B cell (primary cell): ENCODE measurements at regions not wholly inside any gene's neighbourhood (a gene's known extent, or its start where the extent isn't known, plus 50 kb on each side); places are given as distances from the start of the nearest gene placed in this dataset.

Source experiments
- ATAC-seq: fragments of 200-7000 bp; cut with Tn5 transposase; one replicate; pipeline ENCODE4 v1.10.0; 2021; ENCODE audit warnings: low read depth, mild to moderate bottlenecking, moderate number of reproducible peaks, moderate library complexity
- CTCF ChIA-PET: fragments of 350-600 bp; sonication (Branson Sonifier 250); formaldehyde crosslinking; loops from one replicate; lab custom pipeline; 2021; ENCODE audit warnings: antibody characterized with exemption, inconsistent platforms; lab: Charles Lee
- POLR2A ChIA-PET: fragments of 350-600 bp; sonication (Branson Sonifier 250); formaldehyde crosslinking; loops from one replicate; lab custom pipeline; 2021; ENCODE audit warnings: antibody characterized with exemption; lab: Charles Lee
- DNase-seq: peaks from one replicate; pipeline ENCODE4 v3.0.0; 2013
- H2AFZ ChIP-seq: 2 replicates; pipeline ENCODE4 v1.6.1; 2012; ENCODE audit warnings: mild to moderate bottlenecking, low read depth, low read length; ENCODE audit not compliant: insufficient read depth, poor library complexity, severe bottlenecking
- H3K27ac ChIP-seq, 2 donors: 1 replicate in 1 of 2; 2 replicates in 1 of 2; pipeline ENCODE4 v1.5.1; 2012 to 2013; ENCODE audit warnings: low read length in 2 of 2, mild to moderate bottlenecking in 2 of 2, moderate library complexity in 1 of 2
- H3K27me3 ChIP-seq, 4 experiments: fragments of 200-600 bp in 1 of 4; sonication (generic) in 1 of 4; replicated peaks in 1 of 4; 1 replicate in 2 of 4; 2 replicates in 2 of 4; pipeline versions ENCODE4 v1.6.1 to v1.7.0; 2013 to 2016; ENCODE audit warnings: low read length in 3 of 4, mild to moderate bottlenecking in 2 of 4, mixed read lengths in 1 of 4, moderate library complexity in 1 of 4; ENCODE audit not compliant: insufficient read depth in 4 of 4, control insufficient read depth in 3 of 4; ENCODE audit errors: control extremely low read depth in 1 of 4
- H3K36me3 ChIP-seq, 2 experiments: replicated peaks in 1 of 2; 1 replicate in 1 of 2; 2 replicates in 1 of 2; pipeline versions ENCODE4 v1.6.1 to v1.7.1; 2013; ENCODE audit warnings: low read length in 1 of 2; ENCODE audit not compliant: insufficient read depth in 2 of 2, control insufficient read depth in 1 of 2; ENCODE audit errors: control extremely low read depth in 1 of 2, extremely low read depth in 1 of 2
- H3K4me1 ChIP-seq, 2 donors: fragments of 200-600 bp in 1 of 2; sonication (generic) in 1 of 2; 1 replicate in 1 of 2; 2 replicates in 1 of 2; pipeline versions ENCODE4 v1.5.1 to v1.6.1; 2013 to 2017; ENCODE audit warnings: low read length in 2 of 2; ENCODE audit not compliant: control insufficient read depth in 2 of 2, insufficient read depth in 2 of 2
- H3K4me2 ChIP-seq: replicated peaks from 2 replicates; pipeline ENCODE3; 2012; ENCODE audit warnings: mild to moderate bottlenecking, low read depth, low read length; ENCODE audit not compliant: poor library complexity, severe bottlenecking
- H3K4me3 ChIP-seq, 5 experiments: fragments of 200-600 bp in 1 of 5; sonication (generic) in 1 of 5; 1 replicate in 3 of 5; 2 replicates in 2 of 5; pipeline versions ENCODE4 v1.5.1 to v1.7.0; 2011 to 2016; ENCODE audit warnings: low read length in 4 of 5, mild to moderate bottlenecking in 4 of 5, low read depth in 2 of 5, control low read depth in 1 of 5, moderate library complexity in 1 of 5; ENCODE audit not compliant: insufficient read depth in 1 of 5; ENCODE audit errors: control extremely low read depth in 1 of 5, extremely low read depth in 1 of 5
- H3K79me2 ChIP-seq: fragments of 200-600 bp; sonication (generic); one replicate; pipeline ENCODE4 v1.6.0; 2016; ENCODE audit warnings: low read length; ENCODE audit not compliant: control insufficient read depth, insufficient read depth
- H3K9ac ChIP-seq: fragments of 200-600 bp; sonication (generic); 2 replicates; pipeline ENCODE4 v1.6.1; 2017; ENCODE audit warnings: mild to moderate bottlenecking, low read length, moderate library complexity
- H3K9me3 ChIP-seq, 3 donors: one replicate each; pipeline versions ENCODE4 v1.6.1 to v1.7.1; 2013; ENCODE audit warnings: low read length in 2 of 3; ENCODE audit not compliant: control insufficient read depth in 2 of 3, insufficient read depth in 1 of 3; ENCODE audit errors: control extremely low read depth in 1 of 3
- H4K20me1 ChIP-seq: 2 replicates; pipeline ENCODE4 v1.6.0; 2012; ENCODE audit warnings: mild to moderate bottlenecking, low read length; ENCODE audit not compliant: insufficient read depth, control insufficient read depth, poor library complexity, severe bottlenecking
- H3K27ac Mint-ChIP-seq: one replicate; pipeline ENCODE4 v1.8.0; 2021; ENCODE audit warnings: mixed read lengths
- H3K27me3 Mint-ChIP-seq: one replicate; pipeline ENCODE4 v1.8.0; 2021; ENCODE audit warnings: mixed read lengths
- H3K4me1 Mint-ChIP-seq: one replicate; pipeline ENCODE4 v1.8.0; 2021; ENCODE audit warnings: mixed read lengths
- H3K4me3 Mint-ChIP-seq: one replicate; pipeline ENCODE4 v1.8.0; 2021; ENCODE audit warnings: mixed read lengths
- H3K9me3 Mint-ChIP-seq: one replicate; pipeline ENCODE4 v1.8.0; 2022; ENCODE audit warnings: mixed read lengths; ENCODE audit not compliant: insufficient read depth
- CTCF ChIP-seq: fragments of 200-600 bp; IDR thresholded peaks from one replicate; pipeline ENCODE4 v1.8.0; 2022; ENCODE audit warnings: antibody characterized with exemption, mild to moderate bottlenecking
- EZH2 ChIP-seq: IDR thresholded peaks from 2 replicates; pipeline ENCODE4 v1.6.1; 2012; ENCODE audit warnings: borderline replicate concordance, low read depth, mild to moderate bottlenecking, moderate library complexity, low read length; ENCODE audit not compliant: insufficient read depth, poor library complexity, severe bottlenecking
- WGBS: methylation state at CpG from one replicate; pipeline ENCODE4 v1.1.5; 2013; ENCODE audit warnings: missing lambda C conversion rate; ENCODE audit not compliant: insufficient coverage; 5-methylcytosine and 5-hydroxymethylcytosine counted together
- intact Hi-C: fragments of 100-400 bp; cut with micrococcal nuclease; formaldehyde crosslinking; loops from one replicate; pipeline ENCODE4 v1.10.0; 2022

DNA sequence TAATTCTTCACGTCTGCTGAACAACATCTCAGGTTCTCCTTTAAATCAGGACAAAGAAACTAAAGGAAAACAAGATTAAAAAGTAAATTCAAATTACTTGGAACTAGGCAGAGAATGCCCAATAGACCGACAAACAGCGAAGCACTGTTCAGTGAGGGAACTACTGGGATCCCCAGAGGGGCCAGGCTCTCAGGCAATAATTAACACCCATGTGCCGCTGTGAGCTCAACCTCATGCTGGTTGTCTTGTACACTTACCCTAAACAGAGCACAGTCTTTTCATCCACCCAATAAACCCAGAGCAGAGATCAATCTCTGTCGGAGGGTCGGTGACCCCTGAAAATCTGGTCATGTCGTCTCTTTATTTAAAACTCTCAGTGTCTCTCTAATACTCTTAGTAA is 229.9 kb upstream of the CRIM1 start:
- intact Hi-C loops: no loop called here
- Mint-ChIP-seq H3K9me3 (no peaks in the 10 kb centered on the region), H3K27ac (no peak overlapping the region), H3K27me3 (no peaks in the 10 kb centered on the region), H3K4me1 (no peaks in the 10 kb centered on the region), H3K4me3 (no peak overlapping the region)
- Histone ChIP-seq H4K20me1 (no peaks in the 10 kb centered on the region), H3K79me2 (no peaks in the 10 kb centered on the region), H3K27me3 (no peaks in the 10 kb centered on the region), H3K9ac (no peak overlapping the region), H3K4me3 (no peak overlapping the region), H3K4me1 (no peaks in the 10 kb centered on the region), H3K9me3 (peaks cover 0 to 10% (median 0%) of the 10 kb centered on the region in 3 donors), H2AFZ (no peak overlapping the region), H3K36me3 (no peaks in the 10 kb centered on the region), H3K27ac (no peak overlapping the region), H3K4me2 (no peak overlapping the region)
- no peak for TF ChIP-seq CTCF
- TF ChIP-seq EZH2: no peak
- DNase-seq: no peak
- POLR2A ChIA-PET: no interaction called here
- 95% methylated on average over 5 of the region's 7 CpGs for WGBS
- ATAC-seq: no peak
- CTCF ChIA-PET: no interaction called here

- Histone ChIP-seq H3K4me2 (no peak overlapping the region), H4K20me1 (no peaks in the 10 kb centered on the region), H3K4me1 (no peaks in the 10 kb centered on the region), H3K27me3 (no peaks in the 10 kb centered on the region), H3K9me3 (peaks cover 0 to 10% (median 0%) of the 10 kb centered on the region in 3 donors), H3K9ac (no peak overlapping the region), H3K36me3 (no peaks in the 10 kb centered on the region), H3K4me3 (no peak overlapping the region), H2AFZ (no peak overlapping the region), H3K79me2 (no peaks in the 10 kb centered on the region), H3K27ac (no peak overlapping the region)
- intact Hi-C loops: no loop called here
- Mint-ChIP-seq H3K4me3 (no peak overlapping the region), H3K27me3 (no peaks in the 10 kb centered on the region), H3K4me1 (no peaks in the 10 kb centered on the region), H3K9me3 (no peaks in the 10 kb centered on the region), H3K27ac (no peak overlapping the region)
- DNase-seq (no peak), ATAC-seq (no peak)
- ChIA-PET CTCF (no interaction called here), POLR2A (no interaction called here)
- TF ChIP-seq CTCF: no peak
- no peak for TF ChIP-seq EZH2
- WGBS: no CpG with 5 or more reads among the region's 2 CpGs
Measured at GRCh38 chr2:36123995-36124394, 231.6 kb upstream of the CRIM1 start.
